AG04450 (cell line): ENCODE measurements at regions not wholly inside any gene's neighbourhood (a gene's known extent, or its start where the extent isn't known, plus 50 kb on each side); places are given as distances from the start of the nearest gene placed in this dataset.
A peak's percentile ranks its signal among the peaks of the same experiment; 100 is the strongest.

Source experiments
- CTCF ChIA-PET: fragments of 300-600, 350-600 bp; formaldehyde crosslinking; extraction: SDS; loops from one replicate; lab custom pipeline; 2022; ENCODE audit warnings: antibody characterized with exemption, inconsistent platforms; lab: Charles Lee
- POLR2A ChIA-PET: fragments of 350-600 bp; formaldehyde crosslinking; extraction: SDS; loops from one replicate; lab custom pipeline; 2021; ENCODE audit warnings: antibody characterized with exemption, inconsistent platforms; lab: Yijun Ruan, JAX
- DNase-seq: peaks from one replicate; pipeline ENCODE4 v3.0.0-alpha.2; 2011; ENCODE audit warnings: low read depth, low spot score
- H3K27ac ChIP-seq: one replicate; pipeline ENCODE4 v1.5.1; 2012; ENCODE audit warnings: low read depth, low read length, control low read depth
- H3K27me3 ChIP-seq: one replicate; pipeline ENCODE4 v1.6.0; 2012; ENCODE audit warnings: low read length; ENCODE audit not compliant: control insufficient read depth, insufficient read depth
- H3K4me3 ChIP-seq: 2 replicates; pipeline ENCODE4 v1.5.1; 2011; ENCODE audit warnings: mild to moderate bottlenecking, low read depth, low read length, control low read depth
- H3K9me3 ChIP-seq: 2 replicates; pipeline ENCODE4 v1.5.1; 2012; ENCODE audit warnings: low read length; ENCODE audit not compliant: control insufficient read depth, insufficient read depth
- TF ChIP-seq, protein P1 (sequence below): IDR thresholded peaks from 2 replicates; pipeline ENCODE4 v1.5.1; 2011; ENCODE audit warnings: low read depth, low read length, control low read depth, inconsistent platforms

DNA sequence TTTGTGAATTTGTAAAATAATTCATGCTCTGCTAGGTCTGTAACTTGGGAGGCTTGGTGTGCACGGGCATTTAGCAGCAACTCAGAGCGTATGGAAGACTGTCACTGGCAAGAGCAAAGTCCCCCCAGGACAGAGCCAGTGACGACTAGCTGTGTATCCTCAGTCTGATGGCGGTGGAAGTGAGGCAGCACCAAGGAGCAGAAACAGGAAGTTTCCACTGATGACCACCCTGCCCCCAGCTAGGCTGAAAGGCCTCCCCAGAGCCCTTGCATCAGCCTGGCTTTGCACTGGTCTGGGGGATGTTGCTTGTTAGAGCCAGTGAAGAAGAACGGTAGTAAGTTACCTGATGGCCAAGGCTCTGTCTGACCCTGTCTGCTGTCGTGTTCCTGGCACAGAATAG lies 66.8 kb upstream of the ABL1 start:
- POLR2A ChIA-PET, result interaction anchor here (1.2 kb wide), 1 partner anchor 96 kb away, joined by 3 read pairs; no protein-coding TSS in a partner anchor
- no peaks in the 10 kb centered on the region for H3K27me3 ChIP-seq
- H3K27ac ChIP-seq, result peak overlapping the region; percentile 34
- CTCF ChIA-PET, result interaction anchor here (0.7 to 7.8 kb wide), 3 partner anchors 54 to 101 kb away, joined by 3 to 121 read pairs (median 4); no protein-coding TSS in a partner anchor
- peaks cover 2% of the 10 kb centered on the region; the same call in 1 of the 2 replicates for H3K9me3 ChIP-seq
- TF ChIP-seq, protein P1, sequence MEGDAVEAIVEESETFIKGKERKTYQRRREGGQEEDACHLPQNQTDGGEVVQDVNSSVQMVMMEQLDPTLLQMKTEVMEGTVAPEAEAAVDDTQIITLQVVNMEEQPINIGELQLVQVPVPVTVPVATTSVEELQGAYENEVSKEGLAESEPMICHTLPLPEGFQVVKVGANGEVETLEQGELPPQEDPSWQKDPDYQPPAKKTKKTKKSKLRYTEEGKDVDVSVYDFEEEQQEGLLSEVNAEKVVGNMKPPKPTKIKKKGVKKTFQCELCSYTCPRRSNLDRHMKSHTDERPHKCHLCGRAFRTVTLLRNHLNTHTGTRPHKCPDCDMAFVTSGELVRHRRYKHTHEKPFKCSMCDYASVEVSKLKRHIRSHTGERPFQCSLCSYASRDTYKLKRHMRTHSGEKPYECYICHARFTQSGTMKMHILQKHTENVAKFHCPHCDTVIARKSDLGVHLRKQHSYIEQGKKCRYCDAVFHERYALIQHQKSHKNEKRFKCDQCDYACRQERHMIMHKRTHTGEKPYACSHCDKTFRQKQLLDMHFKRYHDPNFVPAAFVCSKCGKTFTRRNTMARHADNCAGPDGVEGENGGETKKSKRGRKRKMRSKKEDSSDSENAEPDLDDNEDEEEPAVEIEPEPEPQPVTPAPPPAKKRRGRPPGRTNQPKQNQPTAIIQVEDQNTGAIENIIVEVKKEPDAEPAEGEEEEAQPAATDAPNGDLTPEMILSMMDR, result no peak
- no peak for DNase-seq
- H3K4me3 ChIP-seq, result no peak overlapping the region

DNA sequence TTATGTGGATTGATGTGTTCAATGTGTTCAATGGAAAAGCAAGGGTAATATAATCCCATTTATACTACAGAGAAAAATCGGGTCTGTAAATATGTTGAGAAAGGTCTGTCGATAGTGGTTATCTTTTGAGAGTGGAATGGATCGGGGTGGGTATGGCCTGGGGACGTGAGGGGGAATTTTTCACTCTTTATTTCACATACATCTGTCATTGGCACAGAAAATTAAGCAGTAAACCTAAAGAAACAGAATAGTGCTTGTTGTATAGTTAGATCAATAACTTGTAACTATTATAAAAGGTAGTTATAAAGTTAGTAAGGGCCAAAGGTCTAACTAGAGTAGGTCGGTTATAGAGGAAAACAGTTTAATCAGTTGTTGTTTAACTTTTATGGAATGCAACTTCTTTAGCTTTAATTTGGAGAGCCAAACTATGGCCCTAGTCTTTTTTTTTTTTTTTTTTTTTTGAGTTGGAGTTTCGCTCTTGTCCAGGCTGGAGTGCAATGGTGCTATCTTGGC lies 66.1 kb upstream of the ABL1 start:
- DNase-seq, result no peak
- Histone ChIP-seq H3K9me3 (peaks cover 2% of the 10 kb centered on the region; the same call in 1 of the 2 replicates), H3K27ac (no peak overlapping the region), H3K4me3 (no peak overlapping the region), H3K27me3 (no peaks in the 10 kb centered on the region)
- POLR2A ChIA-PET, result interaction anchor here (1.2 kb wide), 1 partner anchor 96 kb away, joined by 3 read pairs; no protein-coding TSS in a partner anchor
- TF ChIP-seq, protein P1, result no peak
- CTCF ChIA-PET, result interaction anchor here (0.7 to 7.8 kb wide), 5 partner anchors 37 to 101 kb away, joined by 3 to 121 read pairs (median 4); no protein-coding TSS in a partner anchor

DNA sequence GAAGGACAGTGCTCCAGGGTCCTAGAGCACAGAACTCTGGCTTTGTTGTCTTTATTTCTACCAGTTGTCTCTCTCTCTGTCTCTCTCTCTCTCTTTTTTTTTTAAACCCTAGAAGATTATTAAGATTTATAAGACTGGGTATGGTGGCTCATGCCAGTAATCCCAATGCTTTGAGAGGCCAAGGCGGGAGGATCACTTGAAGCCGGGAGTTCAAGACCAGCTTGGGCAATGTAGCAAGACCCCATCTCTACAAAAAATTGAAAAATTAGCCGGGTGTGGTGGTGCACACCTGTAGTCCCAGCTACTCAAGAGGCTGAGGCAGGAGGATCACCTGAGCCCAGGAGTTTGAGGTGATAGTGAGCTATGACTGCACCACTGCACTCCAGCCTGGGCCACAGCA lies 65.0 kb upstream of the ABL1 start:
- TF ChIP-seq, protein P1, result no peak
- peaks cover 7% of the 10 kb centered on the region for H3K9me3 ChIP-seq
- H3K27me3 ChIP-seq, result no peaks in the 10 kb centered on the region
- ChIA-PET POLR2A (interaction anchor here (0.6 kb wide), 1 partner anchor 35 kb away, joined by 3 read pairs; no protein-coding TSS in a partner anchor), CTCF (interaction anchor here (0.7 to 7.8 kb wide), 4 partner anchors 13 to 100 kb away, joined by 3 to 121 read pairs (median 3); no protein-coding TSS in a partner anchor)
- DNase-seq, result no peak
- H3K4me3 ChIP-seq, result no peak overlapping the region
- no peak overlapping the region for H3K27ac ChIP-seq

DNA sequence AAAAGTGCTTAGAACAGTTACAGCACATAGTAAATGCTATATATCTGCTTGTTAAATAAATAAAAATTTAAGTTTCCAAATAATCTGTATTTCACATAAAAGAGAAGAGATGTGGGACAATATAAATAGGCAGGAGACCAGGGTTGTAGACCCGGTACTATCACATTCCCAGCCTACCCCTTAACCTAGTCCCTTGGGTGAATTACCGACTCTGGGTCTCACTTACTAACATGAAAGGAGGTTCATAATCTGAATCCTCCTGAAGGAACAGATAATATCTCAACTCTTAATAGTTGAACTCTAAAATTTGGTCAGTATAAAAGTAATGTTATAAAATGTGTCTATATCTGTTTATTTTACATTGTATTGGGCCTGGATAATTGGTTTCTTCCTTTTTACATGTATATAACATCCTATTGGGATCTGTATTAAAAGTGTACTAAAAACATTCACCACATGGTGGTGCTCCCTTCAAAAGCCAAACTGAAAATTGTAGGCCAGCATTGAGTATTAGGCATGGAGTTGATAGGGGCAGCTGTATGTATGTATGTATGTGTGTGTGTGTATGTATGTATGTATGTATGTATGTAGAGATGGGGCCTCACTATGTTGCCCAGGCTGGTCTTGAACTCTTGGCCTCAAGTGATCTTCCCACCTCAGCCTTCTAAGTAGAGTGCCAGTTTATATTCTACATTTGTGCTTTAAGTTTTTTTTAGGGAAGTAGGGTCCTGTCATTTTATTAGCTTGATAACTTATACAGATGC lies 64.2 kb upstream of the ABL1 start:
- ChIA-PET CTCF (interaction anchor here (0.7 to 7.8 kb wide), 22 partner anchors 9 to 99 kb away, joined by 3 to 121 read pairs (median 5); no protein-coding TSS in a partner anchor), POLR2A (interaction anchor here (0.6 to 0.9 kb wide), 2 partner anchors 36 to 75 kb away, joined by 3 read pairs; no protein-coding TSS in a partner anchor)
- peak; percentile 44 for DNase-seq
- Histone ChIP-seq H3K9me3 (peaks cover 7% of the 10 kb centered on the region), H3K27me3 (no peaks in the 10 kb centered on the region), H3K27ac (no peak overlapping the region), H3K4me3 (no peak overlapping the region)
- TF ChIP-seq, protein P1, result peak; percentile 71

DNA sequence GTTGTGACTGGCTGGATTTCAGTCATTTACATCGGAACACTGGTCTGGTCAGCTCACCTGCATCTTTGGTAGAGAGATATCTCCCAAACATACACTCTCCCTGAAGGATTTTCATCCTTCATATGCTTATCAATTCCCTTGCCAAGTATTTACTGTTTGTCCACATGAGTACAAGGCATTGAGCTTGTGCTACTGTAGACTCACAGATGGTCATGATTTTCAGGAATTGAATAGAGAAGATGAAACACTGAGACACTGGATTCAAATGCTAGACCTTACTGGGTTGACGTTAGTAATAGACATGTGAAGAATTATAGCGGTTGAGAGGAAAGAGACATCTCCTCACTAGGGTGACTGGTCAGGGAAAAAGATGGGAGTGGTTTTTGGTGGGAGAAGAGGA lies 62.9 kb upstream of the ABL1 start:
- CTCF ChIA-PET, result interaction anchor here (0.5 to 7.8 kb wide), 15 partner anchors 8 to 226 kb away, joined by 3 to 121 read pairs (median 6); no protein-coding TSS in a partner anchor

More for the DNA sequence above, 62.9 kb upstream of the ABL1 start:
- no peak overlapping the region for H3K27ac ChIP-seq
- no peak overlapping the region for H3K4me3 ChIP-seq
- peaks cover 11% of the 10 kb centered on the region for H3K9me3 ChIP-seq
- DNase-seq, result no peak
- TF ChIP-seq, protein P1, result no peak
- POLR2A ChIA-PET, result no interaction called here
- H3K27me3 ChIP-seq, result no peaks in the 10 kb centered on the region
